Gastroesophageal sphincter (tissue), 3 donors: ENCODE measurements at regions not wholly inside any gene's neighbourhood (a gene's known extent, or its start where the extent isn't known, plus 50 kb on each side); places are given as distances from the start of the nearest gene placed in this dataset.

Experiments used
- CTCF ChIP-seq, 4 experiments: fragments of 200-600 bp in 2 of 4; fragments of 450-650 bp in 2 of 4; sonication (generic) in 1 of 4; IDR thresholded peaks; one replicate each; pipeline ENCODE4 v1.5.1; 2017 to 2019; ENCODE audit warnings: antibody characterized with exemption in 4 of 4, mild to moderate bottlenecking in 2 of 4, moderate library complexity in 2 of 4
- POLR2A ChIP-seq, 2 donors: fragments of 450-650 bp; IDR thresholded peaks; one replicate each; pipeline ENCODE4 v1.6.1; 2017; ENCODE audit warnings: antibody characterized with exemption in 2 of 2, mild to moderate bottlenecking in 2 of 2, moderate library complexity in 1 of 2

GRCh38 chr3:177608443-177608842, 411.2 kb upstream of the TBL1XR1 start:
- TF ChIP-seq CTCF (IDR thresholded peaks at IDR 0.05), result no peak
- no peak for TF ChIP-seq POLR2A (IDR thresholded peaks at IDR 0.05)
